DMS153 treated with DMSO at 0.1 percent for 48 hours (cell line): ENCODE measurements at regions not wholly inside any gene's neighbourhood (a gene's known extent, or its start where the extent isn't known, plus 50 kb on each side); places are given as distances from the start of the nearest gene placed in this dataset.
"Not testable (repeated sequence)": the region's sequence is repeated elsewhere in the genome, so short reads cannot be mapped to it uniquely, and the experiment has no call there.

Source experiments
- DNase-seq: peaks from one replicate; lab custom pipeline; 2025; ENCODE audit not compliant: unreplicated experiment; lab: John Stamatoyannopoulos, UW

- DNase-seq = no peak
These were observed 135.0 kb downstream of the RALA start for GRCh38 chr7:39758234-39758970.

GRCh38 chr7:39761449-39761848 is 138.1 kb downstream of the RALA start:
- no peak for DNase-seq

- not testable (repeated sequence) for DNase-seq
These were observed 139.1 kb downstream of the RALA start for GRCh38 chr7:39762466-39762865.

GRCh38 chr7:39762881-39763280 is 139.5 kb downstream of the RALA start:
- not testable (repeated sequence) for DNase-seq

DNA sequence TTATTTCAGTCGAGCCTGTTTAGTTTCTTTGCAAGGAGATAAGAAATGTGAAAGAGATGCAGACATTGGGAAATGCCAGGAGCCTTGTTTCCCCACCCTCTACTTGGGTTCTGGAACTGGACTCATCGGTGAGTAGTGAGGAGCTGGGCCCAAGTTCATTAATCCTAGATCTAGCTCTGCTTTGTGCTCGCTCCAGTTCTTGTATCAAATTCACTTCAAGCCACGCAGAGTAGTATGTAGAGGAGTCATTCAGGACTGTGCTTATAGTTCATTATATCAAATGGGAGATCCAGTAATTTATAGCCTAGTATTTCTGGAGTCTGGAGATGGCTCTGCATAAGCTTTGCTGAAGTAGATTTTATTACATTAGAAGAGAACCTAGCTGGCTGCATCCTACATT is 142.5 kb downstream of the RALA start:
- DNase-seq = not testable (repeated sequence)

GRCh38 chr7:39768439-39768838 is 145.1 kb downstream of the RALA start:
- DNase-seq = not testable (repeated sequence)

DNA sequence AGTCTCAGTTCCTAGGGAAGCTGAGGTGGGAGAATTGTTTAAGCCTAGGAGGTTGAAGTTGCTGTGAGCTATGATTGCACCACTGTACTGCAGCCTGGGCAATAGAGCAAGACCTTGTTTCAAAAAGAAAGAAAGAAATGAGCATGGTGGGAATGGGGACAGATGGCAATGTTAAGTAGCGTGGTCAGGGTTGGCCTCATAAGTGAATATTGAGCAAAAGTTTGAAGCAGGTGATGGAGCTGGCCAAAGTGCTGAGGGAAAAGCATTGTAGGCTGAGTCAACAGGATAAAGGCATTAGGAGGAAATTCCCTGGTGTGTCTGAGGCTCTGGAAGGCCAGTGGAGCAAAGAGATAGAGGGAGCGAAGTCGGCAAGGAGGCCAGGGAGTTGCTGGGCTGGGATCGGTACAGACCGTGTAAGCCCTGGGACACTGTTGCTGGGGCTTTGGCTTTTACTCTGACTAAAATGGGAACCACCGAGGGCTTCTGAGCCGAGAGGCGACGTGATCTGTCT is 151.0 kb downstream of the RALA start:
- not testable (repeated sequence) for DNase-seq

DNA sequence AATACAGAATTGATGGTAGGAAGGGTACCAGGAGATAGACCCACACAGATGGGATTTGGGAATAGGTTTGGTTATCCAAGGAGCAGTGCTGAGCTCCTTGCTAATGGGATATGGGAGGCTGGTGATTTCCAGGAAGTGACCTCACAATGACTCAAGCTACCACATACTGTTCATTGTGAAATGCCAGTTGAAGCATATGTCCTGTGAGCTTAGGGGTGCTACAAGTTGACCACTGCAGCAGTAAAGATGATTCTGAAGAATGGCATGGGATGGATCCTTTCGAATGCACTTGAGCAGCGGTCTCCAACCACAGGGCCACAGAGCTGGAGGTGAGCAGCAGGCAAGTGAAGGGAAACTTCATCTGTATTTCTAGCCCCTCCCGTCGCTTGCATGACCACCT is 158.2 kb downstream of the RALA start:
- not testable (repeated sequence) for DNase-seq

DNA sequence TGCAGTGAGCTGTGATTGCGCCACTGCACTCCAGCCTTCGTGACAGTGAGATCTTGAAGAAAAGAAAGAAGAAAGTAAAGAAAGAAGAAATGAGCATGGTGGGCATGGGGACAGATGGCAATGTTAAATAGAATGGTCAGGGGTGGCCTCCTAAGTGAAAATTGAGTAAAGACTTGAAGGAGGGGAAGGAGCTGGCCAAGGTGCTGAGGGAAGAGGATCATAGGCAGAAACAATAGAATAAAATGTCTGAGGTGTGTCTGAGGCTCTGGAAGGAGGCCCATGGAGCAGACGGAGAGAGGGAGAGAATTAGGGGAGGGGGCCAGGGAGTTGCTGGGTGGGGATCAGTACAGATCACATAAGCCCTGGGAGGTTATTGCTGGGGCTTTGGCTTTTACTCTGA is 163.1 kb downstream of the RALA start:
- DNase-seq = not testable (repeated sequence)

- not testable (repeated sequence) for DNase-seq
These were observed 159.0 kb upstream of the CDK13 start for GRCh38 chr7:39791035-39791434.

DNA sequence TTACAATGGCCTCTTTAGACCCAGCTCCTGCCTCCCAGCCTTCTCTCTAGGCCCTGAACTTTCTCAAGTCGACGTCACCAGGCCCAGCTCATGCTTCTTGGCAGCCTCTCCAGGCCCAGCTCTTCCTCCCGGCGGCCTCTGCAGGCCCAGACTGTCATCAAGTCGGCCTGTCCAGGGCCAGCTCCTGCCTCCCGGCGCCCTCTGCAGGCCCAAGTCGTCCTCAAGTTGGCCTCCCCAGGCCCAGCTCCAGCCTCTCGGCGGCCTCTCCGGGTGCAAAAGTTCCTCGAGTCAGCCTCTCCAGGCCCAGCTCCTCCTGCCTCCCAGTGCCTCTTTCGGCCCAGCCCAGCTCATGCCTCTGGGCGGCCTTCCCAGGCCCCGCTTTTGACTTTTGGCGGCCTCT is 158.1 kb upstream of the CDK13 start:
- not testable (repeated sequence) for DNase-seq

DNA sequence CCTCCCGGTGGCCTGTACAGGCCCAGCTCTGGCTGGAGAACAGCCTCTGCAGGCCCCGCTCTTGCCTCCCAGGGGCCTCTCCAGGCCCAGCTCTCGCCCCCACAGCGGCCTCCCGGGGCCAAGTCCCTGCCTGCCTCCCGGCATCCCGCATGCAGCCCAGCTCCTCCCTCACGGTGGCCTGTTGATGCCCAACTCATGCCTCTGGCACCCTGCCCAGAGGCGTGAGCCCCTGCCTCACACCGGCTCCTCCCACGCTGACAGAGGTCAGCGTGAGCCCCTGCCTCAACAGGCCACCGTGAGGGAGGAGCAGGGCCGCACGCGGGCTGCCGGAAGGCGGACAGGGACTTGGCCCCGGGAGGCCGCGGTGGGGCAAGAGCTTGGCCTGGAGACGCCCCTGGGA is 157.0 kb upstream of the CDK13 start:
- DNase-seq = not testable (repeated sequence)

DNA sequence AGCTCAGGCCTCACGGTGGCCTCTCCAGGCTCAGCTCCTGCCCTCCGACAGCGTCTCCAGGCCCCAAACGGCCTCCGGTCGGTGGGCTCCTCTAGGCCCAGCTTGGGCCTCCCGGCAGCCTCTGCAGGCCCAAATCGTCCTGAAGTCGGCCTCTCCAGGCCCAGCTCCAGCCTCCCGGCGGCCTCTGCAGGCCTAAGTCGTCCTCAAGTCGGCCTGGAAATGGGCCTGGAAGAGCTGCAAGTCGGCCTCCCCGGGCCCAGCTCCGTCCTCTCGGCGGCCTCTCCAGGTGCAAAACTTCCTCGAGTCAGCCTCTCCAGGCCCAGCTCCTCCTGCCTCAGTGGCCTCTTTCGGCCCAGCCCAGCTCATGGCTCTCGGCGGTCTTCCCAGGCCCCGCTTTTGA is 156.2 kb upstream of the CDK13 start:
- not testable (repeated sequence) for DNase-seq

GRCh38 chr7:39796947-39797346 is 153.1 kb upstream of the CDK13 start:
- DNase-seq = not testable (repeated sequence)

GRCh38 chr7:39798077-39798476 is 152.0 kb upstream of the CDK13 start:
- not testable (repeated sequence) for DNase-seq

DNA sequence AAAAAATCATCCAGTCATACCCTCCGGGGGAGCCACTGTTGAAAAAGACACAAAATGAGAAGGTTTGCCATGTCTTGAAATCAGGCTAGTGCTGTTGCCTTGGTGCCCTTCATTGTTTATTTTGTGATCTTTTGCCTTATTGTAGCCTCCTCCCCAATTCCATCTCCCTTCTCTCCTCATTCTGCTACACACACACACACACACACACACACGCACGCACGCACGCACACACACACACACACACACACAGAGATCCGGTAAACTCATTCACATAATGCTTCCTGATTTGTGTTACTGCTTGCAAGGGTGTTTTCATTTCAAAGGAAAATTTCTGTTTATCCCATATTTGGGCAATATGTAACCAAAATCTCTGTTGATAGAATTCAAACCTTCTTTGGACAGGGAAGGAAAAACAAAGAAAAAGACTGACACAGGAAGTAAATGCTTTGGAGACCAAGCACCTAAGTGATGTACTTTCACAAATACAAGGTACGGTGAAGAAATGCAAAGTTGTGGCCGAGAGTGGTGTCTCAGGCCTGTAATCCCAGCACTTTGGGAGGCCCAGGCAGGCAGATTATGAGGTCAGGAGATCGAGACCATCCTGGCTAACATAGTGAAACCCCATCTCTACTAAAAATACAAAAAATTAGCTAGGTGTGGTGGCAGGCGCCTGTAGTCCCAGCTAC is 141.1 kb upstream of the CDK13 start:
- DNase-seq = no peak

DNA sequence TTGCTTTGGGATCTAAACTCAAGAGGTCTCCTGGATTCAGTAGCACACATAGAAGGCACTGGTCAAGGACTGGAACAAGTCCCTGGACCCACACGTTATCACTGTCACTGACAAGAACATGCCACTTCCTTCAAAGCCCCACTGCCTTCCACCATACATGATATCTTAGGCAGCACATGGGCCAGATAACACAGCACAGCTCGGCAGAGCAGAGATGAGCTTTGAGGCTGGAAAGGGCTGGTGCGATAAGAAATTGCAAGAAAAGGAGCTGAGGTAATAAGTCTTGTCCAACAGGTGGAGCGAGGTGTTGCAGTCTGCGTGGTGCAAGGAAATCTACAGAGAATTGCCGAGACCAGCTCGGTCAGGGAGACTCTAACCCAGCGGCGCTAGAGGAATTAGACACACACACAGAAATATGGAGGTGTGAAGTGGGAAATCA is 139.8 kb upstream of the CDK13 start:
- DNase-seq = no peak

DNA sequence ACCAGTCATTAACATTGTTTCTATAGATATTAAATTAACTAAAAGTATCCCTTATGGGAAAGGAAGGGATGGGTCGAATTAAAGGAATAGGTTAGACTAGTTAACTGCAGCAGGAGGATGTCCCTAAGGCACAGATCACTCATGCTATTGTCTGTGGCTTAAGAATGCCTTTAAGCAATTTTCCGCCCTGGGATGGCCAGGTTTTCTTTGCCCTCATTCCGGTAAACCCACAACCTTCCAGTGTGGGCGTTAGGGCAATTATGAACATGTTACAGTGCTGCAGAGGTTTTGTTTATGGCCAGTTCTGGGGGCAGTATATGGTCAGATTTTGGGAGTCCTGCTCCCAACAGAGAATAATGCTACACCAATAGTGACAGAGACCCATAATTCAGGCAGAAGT is 139.3 kb upstream of the CDK13 start:
- DNase-seq = no peak

DNA sequence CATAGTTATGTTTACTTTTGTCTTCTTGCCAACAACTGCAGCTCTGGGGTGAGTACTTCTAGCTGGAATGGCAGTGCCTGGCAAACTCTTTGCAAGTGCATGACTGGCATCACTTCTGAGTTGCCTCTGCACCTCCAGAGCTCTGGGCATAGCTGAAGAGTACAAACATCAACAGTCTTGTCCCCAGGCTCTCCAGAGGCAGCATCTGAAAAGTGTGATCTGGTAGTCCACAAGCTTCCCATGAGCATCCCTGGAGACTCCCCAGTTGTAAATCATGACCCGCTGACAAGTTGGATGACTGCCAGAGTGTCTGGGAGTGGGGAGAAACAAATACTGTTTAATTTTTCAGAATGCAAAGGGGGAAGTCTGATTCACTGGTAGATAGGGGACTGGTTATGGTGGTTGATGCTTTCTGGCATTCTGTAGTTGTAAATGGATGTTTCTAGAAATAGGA is 138.9 kb upstream of the CDK13 start:
- peak; percentile 78 for DNase-seq

DNA sequence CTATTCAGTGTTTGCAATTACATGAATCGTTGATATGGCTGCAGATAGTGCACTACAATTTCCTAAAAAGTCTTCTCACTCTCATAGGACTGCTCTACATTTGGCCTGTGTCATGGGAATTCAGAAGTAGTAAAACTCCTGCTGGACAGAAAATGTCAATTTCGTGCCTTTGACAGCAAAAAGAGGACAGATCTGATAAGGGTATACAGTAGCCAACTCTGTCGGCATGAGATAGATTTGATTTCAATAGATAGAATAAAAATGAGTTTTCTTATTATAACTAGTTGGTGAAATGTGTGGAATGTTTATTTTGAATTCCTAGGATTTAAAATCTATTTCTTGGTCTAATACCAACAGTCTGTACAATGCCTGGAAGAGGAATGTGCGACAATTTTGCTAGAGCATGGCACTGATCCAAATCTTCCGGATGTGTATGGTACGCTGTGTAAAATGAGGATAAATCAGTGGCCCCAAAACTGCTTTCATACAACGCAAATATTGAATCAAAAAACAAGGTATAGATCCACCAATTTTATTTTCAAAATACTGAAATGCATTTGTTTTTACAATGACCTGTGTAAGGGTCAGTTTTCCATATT is 133.5 kb upstream of the CDK13 start:
- DNase-seq = no peak

GRCh38 chr7:39819514-39819913 is 130.5 kb upstream of the CDK13 start:
- DNase-seq = no peak
